Gastrocnemius medialis (tissue), 4 donors: ENCODE measurements at regions not wholly inside any gene's neighbourhood (a gene's known extent, or its start where the extent isn't known, plus 50 kb on each side); places are given as distances from the start of the nearest gene placed in this dataset.

Experiments used
- CTCF ChIP-seq, 5 experiments: fragments of 450-650 bp in 3 of 5; fragments of 200-600 bp in 2 of 5; sonication (generic) in 2 of 5; IDR thresholded peaks in 4 of 5; conservative IDR thresholded peaks in 1 of 5; 1 replicate in 4 of 5; 2 replicates in 1 of 5; pipeline ENCODE4 v1.5.1; 2016 to 2019; ENCODE audit warnings: antibody characterized with exemption in 5 of 5, mild to moderate bottlenecking in 3 of 5, moderate library complexity in 3 of 5
- POLR2A ChIP-seq, 2 donors: fragments of 450-650 bp; IDR thresholded peaks; one replicate each; pipeline ENCODE4 v1.6.1; 2017; ENCODE audit warnings: antibody characterized with exemption in 2 of 2, mild to moderate bottlenecking in 2 of 2, moderate library complexity in 2 of 2

- TF ChIP-seq CTCF (IDR thresholded peaks at IDR 0.05 in 4 of 5, conservative IDR thresholded peaks at IDR 0.05 in 1 of 5) (no peak), POLR2A (IDR thresholded peaks at IDR 0.05) (no peak)
These were observed 191.8 kb downstream of the SEMA6D start for GRCh38 chr15:47908950-47909670.
